Ecto neural progenitor cell (in vitro differentiated cells): ENCODE measurements at regions not wholly inside any gene's neighbourhood (a gene's known extent, or its start where the extent isn't known, plus 50 kb on each side); places are given as distances from the start of the nearest gene placed in this dataset.
A peak's percentile ranks its signal among the peaks of the same experiment; 100 is the strongest.
"Not testable (repeated sequence)": the region's sequence is repeated elsewhere in the genome, so short reads cannot be mapped to it uniquely, and the experiment has no call there.

Source experiments
- DNase-seq: peaks from one replicate; pipeline ENCODE4 v3.0.0-alpha.2; 2018; ENCODE audit warnings: low spot score

DNA sequence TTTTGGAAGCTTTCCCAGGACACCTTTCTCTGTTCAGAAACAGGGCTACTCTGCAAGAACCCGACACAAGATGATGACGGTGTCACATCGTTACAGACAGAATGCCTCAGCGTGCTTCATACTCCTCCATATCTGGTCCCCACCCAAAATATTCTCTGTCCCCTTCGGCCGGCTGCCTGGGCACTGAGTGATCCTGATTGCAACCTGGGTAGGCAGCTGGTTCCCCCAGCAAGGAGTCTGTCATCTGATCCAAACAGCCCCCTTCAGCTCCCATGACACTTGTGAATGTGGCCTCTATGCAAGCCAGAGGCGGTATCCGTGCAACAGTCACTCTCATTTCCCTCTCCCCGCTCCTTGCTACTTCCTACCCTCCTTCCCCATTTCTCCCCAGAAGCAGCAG, 431.7 kb upstream of the B3GAT1 start:
- DNase-seq = no peak

DNA sequence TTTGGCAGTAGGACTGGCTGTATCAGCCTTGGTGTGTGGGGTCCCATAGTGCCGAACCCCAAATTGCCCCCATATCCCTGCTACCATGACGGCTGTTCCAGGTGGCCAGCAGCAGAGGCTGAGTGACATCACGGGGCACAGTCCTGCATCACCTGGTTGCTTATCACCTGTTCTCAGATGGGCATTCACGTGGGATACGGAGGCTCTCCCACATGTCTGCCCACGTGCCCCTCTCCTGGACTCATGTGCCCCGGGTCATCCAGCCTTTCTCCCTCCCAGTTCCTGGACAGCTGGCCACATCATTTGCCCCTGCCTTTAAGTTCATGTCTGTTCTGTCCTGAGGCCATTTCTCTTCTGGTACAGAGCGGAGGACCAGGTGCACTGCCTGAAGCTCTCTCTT, 431.0 kb upstream of the B3GAT1 start:
- no peak for DNase-seq

DNA sequence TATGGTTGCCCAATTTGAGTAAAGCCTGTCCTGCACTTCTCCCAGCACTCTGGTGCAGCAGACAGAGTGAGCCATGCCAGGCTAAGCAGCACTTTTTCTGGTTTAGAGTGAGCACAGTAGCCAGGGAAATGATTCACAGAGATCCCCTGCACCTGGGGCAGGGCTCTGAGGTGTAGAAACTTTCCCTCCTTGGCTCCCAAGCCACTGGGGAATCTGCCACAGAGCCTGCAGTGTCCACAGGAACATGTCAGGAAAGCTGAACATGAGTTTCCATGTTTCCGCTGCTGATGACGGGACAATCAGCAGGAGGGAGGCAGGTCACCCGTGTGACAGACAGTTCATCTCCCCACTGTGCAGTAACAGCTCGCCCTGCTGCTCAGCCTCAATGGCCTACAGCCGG, 429.9 kb upstream of the B3GAT1 start:
- no peak for DNase-seq

DNA sequence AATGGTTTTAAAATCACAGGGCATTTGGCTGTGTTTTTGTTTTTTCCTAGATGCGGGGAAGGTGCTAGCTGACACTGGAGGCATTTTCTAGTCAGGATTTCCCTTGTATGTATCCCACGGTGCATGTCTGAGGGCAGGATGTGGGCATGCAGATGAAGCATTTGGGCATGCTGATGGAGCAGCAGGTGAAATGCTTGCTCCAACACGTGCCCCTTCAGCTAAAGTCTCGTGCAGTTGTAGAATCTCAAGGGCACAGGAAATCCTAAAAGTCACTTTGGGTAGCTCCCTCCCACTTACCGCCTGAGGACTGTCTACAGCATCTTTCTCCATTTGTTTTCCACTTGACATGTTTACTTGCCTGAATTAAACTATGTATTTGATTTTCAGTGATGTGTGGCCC, 429.4 kb upstream of the B3GAT1 start:
- DNase-seq = no peak

DNA sequence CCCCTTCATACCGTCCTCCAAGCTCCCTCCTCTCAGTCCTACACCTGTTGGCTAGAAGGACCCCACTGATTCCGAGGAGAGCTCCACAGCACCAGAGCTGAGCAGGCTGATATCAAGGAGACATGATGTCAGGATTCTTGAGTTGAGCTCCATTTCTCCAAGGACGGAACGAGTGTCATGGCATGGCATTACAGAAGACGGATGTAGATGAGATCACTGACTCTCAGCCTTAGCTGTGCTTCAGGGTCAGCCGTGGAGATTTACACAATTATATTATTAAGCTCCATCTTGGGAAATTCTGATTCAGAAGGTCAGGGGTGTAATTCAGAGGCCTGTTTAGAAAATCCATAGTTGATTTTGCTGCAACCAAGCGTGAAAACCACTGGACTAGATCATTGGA, 428.9 kb upstream of the B3GAT1 start:
- DNase-seq = no peak

DNA sequence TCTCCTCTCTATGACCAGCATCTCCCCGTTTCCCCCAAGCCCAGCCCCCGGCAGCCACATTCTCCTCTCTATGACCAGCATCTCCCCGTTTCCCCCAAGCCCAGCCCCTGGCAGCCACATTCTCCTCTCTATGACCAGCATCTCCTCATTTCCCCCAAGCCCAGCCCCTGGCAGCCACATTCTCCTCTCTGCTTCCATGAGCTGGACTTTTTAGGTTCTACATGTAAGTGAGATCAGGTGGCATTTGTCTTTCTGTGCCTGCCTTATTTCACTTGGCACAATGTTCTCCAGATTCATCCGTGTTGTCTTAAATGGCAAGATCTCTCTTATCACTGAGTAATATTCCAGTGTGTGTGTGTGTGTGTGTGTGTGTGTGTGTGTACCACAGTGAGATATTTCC, 428.1 kb upstream of the B3GAT1 start:
- not testable (repeated sequence) for DNase-seq

DNA sequence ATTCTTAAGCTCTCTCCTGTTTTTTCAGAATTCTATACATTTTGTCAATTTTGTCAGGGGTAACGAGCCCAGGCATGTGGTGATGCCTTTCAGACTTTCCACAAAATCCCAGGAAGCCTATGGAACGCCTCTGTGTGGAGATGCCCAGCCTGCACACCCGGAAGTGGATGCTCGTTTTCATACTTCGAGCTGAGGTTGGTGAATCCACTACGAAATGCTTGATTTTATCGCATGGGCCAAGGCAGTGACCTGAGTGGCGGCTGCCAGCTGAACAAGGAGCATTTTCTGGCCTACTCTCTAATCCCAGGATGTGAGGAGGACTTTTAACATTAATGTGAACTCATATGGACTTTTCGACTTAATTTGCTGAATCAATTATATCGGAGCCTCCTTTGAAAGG, 426.7 kb upstream of the B3GAT1 start:
- DNase-seq = peak; percentile 24

DNA sequence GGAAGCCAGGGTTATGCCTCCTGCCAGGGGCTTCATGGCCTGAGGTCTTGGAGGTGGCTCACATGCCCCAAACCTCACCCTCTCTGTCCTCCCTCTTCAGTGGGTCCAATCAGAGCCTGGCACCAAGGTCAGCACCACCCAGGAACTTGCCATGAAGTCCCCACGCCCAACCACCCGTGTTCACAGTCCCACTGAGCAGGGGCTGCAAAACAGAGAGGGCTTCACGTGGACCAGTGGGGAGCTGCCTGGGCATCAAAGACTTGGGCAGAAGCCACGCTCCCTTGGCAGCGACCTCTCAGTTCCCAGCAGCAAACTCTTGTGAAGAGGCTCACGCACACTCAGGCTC, 425.8 kb upstream of the B3GAT1 start:
- DNase-seq = no peak

DNA sequence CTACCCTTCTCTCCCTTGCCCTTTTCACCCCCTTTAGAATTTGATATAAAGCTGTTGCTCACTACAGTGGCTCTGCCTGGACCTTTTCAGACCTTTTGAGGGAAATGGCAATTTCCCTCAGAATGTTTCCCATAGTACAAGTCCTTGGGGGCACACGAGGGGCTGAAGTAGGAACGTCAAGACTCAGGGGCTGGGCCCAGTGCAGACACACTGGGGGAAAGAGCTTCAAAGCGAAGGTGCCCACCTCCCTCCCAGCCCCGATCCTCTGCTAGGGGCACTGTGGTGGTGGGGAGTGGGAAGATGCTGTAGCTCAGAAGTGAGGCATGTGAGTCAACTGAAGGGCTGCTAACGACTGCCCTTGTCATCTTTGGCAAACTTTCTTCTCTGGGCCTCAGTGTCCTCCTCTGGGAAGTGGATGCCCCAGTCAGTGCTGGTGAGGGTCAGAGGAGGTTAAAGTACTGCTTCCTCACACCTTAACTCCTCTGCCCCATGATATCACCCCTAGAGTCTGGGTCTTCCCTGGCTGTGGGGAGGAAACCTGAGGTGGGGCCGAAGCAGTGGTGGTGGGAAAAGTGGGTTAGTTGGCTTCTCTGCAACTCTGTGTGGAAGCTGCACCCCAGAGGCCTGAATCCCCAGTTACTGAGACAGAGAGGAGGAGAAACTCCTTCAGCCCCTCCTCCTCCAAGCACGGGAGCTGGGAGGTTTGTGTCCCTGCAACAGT, 425.3 kb upstream of the B3GAT1 start:
- no peak for DNase-seq

DNA sequence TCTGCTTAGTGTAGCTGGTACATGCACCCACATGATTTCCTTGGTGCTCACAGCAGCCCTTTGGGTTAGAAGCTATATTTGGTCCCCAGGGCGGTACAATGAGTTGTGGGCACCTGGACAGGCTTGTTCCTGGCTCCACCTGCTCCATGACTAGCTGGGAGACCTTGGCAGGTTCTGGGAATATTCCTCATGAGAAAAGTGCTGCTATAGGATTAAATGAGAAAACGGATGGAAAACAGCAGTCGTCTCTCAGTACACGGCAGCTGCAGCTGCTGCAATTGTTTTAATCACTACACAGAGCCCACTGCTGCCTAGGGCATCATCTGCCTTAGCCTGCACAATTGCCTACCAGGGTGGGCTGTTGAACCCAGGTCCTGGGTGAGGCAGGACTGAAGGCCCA, 424.5 kb upstream of the B3GAT1 start:
- no peak for DNase-seq

DNA sequence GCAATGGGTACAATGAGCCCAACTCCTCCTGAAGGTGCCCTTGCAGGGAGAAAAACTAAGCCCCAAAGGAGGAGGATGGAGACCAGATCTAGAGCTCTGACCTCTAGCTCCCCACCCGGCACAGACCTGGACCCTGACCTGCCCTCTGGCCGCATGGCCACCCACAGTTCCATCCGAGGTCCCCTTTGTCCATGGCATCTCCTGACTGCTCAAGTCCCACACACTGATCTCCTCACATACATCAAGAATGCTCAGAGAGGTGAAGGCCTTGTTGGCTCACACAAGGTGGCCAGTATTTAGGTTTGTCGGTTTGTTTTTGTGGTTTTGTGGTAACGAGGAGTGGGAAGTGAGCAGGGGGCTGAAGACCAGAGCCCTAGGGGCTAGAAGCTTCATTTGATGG, 423.5 kb upstream of the B3GAT1 start:
- peak; percentile 23 for DNase-seq

DNA sequence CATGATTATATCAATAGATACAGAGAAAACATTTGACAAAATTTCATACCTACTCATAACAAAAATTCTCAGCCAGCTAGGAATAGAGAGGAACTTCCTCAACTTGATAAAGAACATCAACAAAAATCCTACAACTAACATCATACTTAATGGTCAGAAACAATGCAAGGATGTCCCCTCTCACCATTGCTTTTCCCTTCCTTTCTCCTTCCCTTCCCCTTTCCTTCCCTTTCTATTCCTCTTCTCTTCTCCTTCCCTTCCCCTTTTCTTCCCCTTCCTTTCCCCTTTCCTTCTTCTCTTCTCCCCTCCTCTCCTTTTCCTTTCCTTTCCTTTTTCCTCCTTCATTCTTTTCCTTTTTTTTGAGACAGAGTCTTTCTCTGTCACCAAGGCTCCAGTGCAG, 418.3 kb upstream of the B3GAT1 start:
- no peak for DNase-seq

DNA sequence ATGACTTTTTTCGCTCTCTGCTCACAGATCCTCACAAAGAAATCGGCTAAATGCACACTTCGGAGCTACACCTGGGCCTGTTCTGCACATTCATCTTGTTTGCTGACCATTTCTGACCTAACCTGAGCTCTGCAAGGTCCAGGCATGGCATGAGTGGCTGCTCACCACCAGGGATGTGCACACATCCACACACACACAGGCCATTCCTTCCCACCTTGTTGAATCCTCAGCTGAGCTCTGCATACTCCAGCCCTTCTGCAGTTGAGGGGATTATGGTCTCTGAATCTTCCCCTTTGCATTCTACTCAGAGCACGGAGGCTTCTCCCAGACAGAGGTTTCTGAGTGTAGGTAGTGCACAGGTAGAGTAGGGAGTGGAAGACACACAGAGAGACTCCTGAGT, 411.9 kb upstream of the B3GAT1 start:
- DNase-seq = no peak

DNA sequence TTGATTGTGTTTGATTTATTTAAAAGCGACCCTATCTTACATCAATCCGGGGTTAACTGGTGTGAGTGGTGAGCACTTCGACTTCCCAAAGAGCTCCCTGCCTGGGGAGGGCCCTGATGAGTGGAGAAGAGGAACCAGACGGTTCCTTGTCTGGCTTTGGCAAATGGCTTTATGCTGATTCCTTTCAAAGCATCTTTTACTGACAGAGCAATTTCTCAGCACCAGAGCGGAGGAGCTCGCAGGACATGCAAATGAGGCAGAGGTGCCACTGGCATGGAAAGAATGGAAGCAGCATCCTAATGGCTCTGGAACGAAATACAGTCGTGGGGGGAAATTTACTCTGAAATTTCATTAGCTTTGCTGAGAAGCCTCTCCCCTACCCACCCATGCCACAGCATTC, 410.9 kb upstream of the B3GAT1 start:
- DNase-seq = no peak

DNA sequence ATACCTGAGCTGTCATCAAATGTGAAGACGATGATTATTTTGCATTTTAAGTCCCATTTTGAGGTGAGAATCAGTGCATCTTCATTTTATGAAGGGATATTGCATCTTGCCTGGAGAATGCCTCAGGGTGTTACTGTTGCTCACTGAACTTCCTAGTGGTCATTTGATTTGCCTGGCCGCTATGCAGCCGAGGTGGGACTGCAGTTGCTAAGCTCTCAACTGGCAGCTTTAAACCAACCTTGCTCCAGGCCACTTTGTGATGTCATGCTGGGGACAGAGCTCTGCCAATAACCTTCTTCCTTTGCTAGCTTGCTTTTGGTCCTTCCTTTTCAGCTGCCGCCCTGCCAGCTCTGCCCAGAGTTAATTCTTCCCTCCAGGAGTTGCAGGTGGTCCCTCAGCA, 409.4 kb upstream of the B3GAT1 start:
- no peak for DNase-seq

DNA sequence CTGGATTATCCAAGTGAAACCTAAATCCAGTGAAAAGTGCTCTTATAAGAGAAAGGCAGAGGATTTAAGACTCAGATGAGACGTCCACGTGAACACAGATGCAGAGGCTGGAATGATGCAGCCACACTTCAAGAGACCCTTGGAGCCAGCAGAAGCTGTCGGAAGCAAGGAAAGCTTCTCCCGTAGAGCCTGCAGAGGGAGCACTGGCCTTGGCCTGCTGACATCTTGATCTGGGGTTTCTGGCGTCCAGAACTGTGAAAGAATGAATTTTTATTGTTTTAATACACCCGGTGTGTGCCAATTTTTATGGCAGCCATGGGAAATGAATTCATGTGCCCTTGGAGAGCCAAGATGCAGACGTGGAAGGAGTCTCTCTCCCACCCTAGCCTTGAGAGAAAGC, 407.0 kb upstream of the B3GAT1 start:
- DNase-seq = no peak

DNA sequence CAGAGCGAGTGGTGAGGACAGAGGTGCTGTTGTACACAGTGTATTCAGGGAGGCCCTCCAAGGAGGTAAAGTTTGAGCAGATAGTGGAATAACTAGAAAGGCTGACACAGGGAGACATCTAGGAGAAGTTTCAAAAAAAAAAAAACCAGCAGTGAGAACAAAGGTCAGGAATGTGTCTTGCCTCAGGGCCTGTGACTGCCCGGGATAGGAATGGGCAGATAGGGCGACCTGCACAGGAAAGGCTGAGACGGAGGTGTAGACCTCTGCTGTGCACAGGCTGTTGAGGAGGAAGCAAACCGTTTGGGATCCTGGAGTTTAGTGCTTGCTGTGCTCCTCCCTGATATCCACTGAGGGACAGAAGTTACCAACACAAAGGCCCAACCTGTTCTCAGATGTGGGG, 406.5 kb upstream of the B3GAT1 start:
- DNase-seq = no peak

DNA sequence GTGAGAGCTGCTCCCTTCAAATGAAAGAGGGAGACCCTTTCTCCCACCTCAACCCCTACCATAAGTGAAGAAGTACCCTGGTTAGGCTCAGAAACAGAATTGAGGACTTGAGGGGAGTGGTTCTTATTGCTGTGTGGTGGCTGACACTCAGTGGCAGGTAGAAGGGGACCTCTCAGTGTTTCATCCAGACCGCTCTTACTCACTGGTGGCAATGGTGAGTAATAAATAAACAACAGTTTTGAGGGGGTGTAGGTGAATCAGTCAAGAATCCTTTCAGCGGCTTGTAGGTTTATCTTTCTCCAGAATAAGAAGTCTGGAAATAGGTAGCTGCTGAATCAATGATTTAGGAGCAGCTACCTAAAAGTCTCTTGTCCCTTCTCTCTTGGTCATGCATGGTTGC, 403.4 kb upstream of the B3GAT1 start:
- no peak for DNase-seq

DNA sequence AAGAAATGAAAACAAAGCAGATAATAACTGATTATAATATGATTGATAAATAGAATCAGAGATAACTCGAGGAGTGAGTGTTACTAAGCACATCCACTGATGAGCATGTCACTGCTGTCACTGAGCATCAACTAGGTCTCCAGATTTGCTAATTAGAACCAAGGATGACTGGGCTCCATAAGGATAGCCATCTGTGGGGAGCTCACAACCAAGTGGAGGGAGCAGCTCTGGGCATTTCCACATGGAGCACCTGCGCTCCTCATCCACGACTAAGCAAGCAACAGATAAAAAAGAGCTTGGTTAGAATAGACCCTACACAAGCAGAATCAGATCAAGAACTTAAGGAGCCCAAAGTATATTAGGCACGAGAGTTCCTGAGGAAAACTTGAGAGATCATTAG, 396.0 kb upstream of the B3GAT1 start:
- DNase-seq = no peak

DNA sequence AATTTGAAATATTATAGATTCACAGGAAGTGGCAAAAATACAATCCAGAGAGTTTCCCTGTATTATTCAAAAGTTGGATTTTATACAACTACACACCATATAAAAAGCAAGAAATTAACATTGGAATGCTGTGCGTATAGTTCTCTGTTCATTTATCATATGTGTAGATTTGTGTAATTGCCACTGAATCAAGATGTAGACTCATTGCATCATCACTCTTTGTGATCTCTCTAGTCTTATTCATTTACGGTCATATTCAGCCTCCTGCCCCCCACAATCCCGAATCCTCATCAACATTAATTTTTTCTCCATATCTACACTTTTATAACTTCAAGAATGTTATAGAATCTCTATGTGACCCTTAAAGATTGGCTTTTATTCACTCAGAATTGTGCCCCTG, 390.6 kb upstream of the B3GAT1 start:
- no peak for DNase-seq

DNA sequence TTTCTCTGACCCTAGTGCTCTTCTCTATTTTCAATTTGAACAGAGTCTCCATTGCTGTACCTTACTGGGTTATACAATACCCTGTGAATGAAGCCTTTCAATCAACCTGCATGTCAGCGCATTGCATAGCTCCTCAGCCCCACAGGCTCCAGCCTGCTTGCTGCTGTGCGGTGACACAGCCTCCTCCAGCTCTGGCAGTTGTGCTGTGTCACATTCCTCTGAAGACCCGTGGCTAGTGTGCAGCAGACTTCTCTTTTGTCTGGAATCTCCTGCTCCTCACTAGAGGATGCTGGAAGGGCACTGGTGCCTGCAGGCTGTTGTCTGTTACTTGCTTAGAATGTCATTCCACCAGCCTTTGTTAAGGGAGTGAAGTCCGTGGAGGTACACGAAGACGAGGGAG, 390.1 kb upstream of the B3GAT1 start:
- peak; percentile 72 for DNase-seq

DNA sequence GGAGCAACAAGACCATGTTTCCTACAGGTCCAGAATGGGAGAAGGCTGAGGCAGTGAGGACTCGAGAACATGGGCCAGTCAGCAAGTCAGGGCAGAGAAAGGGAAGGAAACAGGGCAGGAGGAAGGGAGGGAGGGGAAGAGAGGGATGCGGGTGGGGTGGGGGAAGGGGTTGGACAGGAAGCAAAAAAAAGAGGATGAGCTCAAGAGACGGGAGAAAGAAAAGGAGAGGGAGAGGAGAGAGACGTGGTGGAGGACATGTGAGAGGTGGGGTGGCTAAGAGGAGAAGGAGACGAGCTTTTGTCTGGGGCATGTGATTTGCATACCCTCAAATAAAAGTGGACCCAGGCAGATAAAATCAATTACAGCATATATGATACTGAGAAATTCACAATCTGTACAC, 389.5 kb upstream of the B3GAT1 start:
- DNase-seq = no peak

DNA sequence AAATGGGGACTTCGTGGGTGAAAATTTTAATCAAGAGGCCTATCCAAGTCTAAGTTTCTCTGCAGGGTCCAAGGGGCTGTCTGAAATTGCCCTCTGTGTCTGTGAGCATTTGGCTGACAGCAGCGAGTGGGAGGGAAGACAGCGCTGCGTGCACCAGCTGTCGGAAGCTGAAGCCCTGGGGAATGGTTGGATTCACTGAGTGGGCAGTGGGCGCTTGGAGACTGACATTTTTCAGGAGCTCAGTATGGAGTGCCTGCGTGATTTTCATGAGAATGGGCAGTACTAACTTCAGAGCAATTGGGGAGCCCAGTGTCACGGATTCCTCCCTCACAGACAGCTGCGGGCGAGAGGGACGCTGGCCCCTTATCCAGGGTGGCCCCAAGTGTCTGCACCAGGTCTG, 388.8 kb upstream of the B3GAT1 start:
- DNase-seq = no peak

DNA sequence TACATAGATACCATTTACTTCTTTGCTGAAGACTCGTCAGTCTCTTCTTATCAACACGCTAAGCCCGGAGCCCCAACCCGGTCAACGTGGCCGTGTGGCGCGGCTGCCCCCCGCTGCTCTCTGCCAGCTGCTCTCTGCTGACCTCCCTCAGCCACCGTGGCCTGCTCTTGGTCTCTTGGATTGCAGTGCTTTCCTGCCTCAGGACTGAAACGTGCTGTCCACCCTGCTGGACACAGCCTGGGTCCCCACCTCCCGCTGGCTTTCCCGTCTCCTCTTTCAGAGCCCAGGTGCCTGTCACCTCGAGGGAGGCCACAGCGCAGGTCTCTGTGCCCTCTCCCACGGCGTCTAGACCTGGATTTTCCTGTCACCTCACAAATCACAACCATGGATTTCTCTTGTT, 388.1 kb upstream of the B3GAT1 start:
- DNase-seq = no peak

DNA sequence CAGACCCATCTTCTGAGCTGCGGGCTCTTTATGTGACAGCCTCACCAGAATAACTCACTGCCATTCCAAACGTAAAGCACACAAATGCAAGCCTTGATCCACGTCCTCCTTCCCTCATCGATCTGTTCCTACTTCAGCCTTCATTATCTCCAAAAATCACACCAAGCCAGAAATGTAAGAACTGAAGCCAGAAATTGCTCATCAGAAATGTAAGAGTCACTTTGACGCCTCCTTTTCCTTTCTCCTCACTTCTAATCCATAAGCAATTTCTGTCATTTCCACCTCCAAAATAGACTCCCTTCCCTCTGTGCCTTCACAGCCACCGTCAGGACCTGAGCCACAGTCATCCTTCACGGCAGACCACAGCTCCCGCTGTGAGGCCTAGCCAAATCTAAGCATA, 387.3 kb upstream of the B3GAT1 start:
- no peak for DNase-seq
